SK-N-DZ (cell line): ENCODE measurements at regions not wholly inside any gene's neighbourhood (a gene's known extent, or its start where the extent isn't known, plus 50 kb on each side); places are given as distances from the start of the nearest gene placed in this dataset.
A peak's percentile ranks its signal among the peaks of the same experiment; 100 is the strongest.

Source experiments
- DNase-seq: peaks from one replicate; pipeline ENCODE4 v3.0.0-alpha.2; 2015; ENCODE audit warnings: low spot score

- DNase-seq, result no peak
Observed at GRCh38 chr10:29962166-29962850, 97.1 kb downstream of the JCAD start.

DNA sequence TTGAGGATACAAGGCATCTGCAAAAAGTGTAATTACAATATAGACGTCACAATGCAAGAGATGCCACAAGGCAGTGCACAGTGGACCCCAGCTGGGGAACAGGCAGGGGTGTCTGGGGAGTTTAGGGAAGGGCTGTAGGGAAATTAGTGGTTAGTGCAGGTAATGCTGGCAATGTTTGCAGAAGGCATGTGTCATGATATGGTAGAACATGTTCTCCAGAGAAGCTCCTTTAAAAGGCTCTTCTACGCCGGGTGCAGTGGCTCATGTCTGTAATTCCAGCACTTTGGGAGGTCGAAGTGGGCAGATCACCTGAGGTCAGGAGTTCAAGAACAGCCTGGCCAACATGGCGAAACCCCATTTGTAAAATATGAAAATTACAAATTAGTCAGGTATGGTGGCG is 98.0 kb downstream of the JCAD start:
- no peak for DNase-seq

- no peak for DNase-seq
Observed at GRCh38 chr10:29960261-29960660, 99.1 kb downstream of the JCAD start.

- no peak for DNase-seq
Observed at GRCh38 chr10:29959586-29959985, 99.8 kb downstream of the JCAD start.

- DNase-seq, result no peak
Observed at GRCh38 chr10:29958440-29958839, 100.9 kb downstream of the JCAD start.

DNA sequence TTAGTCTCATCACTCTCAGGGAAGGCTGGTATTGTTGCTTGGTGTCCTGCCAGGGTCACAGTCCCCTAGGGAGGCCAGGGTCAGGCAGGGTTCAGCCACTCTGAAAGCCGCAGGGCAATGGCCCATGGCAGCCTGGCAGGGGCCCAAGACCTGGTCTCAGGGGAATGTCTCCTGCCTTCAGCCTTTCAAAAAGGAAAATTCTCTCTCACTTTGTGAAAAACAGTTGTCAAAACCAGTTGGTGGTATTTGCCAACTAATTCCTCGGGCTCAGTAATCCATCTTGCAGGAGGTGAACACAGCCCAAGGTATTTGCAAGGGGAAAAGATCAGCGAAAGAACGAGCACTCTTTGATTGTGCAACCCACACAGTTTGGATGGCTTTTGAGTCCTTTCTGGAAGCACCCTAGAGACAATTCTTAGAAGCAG is 101.5 kb downstream of the JCAD start:
- no peak for DNase-seq

DNA sequence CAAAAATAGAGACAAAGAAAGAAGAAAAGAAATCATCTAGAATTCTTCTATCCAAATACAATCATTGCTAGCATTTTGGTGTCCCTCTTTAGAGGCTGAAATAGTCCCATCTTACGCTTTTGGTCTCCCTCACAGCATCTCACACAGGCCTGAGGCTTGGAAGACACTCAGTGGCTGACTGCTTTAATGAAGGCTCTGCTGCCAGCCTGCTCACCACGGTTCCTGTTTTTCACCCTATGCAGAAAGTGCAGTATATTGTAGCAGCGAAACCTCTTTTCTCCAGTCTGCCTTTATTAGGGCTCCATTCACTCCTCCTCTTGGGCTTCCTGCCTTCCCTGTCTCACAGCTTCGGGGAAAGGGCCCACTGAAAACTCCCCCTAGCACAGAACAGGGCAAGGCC is 102.2 kb downstream of the JCAD start:
- DNase-seq, result no peak

- no peak for DNase-seq
Observed at GRCh38 chr10:29956335-29956924, 103.0 kb downstream of the JCAD start.

DNA sequence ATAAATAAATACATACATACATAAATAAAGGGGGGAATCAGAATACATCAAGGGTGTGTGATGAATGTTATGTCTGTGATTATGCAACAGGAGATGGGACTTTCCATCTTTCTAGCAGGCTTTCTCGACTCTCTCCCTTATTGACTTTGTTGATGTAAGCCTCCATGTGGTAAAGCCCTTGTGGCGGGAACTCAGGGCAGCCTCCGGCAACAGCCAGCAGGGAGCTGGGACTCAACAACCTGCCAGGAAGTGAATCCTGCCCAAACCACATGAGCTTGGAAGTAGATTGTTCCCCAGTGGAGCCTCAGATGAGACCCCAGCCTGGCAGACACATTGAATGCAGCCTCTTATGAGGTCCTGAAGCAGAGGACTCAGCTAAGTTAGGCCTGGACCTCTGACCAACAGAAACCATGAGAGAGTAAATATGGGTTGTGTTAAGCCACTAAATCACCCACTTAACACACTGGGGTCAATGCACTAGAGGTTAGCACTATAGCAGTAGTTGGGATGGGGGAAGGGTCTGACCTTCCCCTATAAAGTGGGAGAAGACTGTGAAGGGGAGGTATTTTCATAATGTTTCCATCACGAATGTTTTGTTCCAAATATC is 104.0 kb downstream of the JCAD start:
- DNase-seq, result no peak

- DNase-seq, result no peak
Observed at GRCh38 chr10:29951441-29951931, 107.9 kb downstream of the JCAD start.

DNA sequence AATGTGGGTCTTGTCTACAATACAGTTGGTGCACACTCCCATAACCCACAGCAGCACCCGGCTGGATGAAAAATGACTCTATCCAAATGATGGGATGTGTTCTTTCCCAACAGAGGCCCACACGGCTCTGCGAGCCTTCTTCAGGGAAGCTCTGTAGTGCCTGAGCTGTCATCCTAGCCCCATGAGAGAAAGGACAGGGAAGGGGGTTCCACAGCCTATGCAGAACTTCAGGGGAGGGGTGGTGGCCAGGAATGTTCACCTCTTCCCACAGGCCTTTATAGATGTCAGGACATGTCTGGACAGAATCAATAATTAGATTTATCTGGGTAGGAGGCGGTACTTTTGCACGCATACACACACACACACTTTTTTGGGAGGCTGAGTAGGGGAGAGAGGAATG is 109.0 kb downstream of the JCAD start:
- no peak for DNase-seq

DNA sequence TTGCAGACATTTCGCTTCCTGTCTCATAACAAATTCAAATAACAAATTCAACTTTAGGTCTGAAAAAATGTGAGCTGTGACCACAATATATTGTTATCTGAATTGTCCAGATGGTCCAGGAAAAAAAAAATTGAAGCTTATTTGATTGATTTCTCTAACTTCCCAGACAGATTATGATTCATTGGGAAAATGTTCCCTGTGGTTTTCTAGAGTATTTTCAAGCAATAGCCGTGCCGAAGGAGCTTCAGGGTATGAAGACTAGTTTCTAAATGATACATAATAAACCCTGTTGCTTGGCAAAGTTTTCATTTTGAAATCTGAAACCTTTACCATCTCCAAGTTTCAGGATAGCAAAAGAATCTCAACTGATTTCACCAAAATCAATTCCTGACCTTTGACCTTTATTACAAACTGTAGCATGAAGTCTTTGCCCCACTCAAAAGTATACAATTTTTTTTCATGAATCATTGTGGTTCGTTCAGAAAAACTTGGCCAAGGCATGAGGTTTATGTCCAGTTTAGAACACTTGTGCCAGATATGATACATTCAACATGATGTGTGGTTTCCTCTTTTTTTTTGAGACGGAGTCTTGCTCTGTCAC is 109.9 kb downstream of the JCAD start:
- DNase-seq, result no peak

GRCh38 chr10:29948881-29949355 is 110.5 kb downstream of the JCAD start:
- DNase-seq, result no peak

DNA sequence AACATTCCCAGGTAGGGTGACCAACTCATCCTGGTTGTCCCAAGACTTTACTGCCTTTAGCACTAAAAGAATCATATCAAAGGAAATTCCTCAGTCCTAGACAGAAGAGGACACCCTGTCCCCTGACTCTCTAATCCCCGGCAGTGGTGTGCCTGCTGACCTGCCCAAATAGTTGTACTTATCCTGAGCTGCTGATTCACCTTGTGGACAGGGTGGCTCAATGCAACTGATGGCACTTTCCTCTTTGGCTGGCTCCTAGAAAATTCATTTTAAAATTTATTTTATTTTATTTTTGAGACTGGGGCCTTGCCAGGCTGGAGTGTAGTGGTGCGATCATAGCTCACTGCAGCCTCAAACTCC is 111.7 kb downstream of the JCAD start:
- no peak for DNase-seq

DNA sequence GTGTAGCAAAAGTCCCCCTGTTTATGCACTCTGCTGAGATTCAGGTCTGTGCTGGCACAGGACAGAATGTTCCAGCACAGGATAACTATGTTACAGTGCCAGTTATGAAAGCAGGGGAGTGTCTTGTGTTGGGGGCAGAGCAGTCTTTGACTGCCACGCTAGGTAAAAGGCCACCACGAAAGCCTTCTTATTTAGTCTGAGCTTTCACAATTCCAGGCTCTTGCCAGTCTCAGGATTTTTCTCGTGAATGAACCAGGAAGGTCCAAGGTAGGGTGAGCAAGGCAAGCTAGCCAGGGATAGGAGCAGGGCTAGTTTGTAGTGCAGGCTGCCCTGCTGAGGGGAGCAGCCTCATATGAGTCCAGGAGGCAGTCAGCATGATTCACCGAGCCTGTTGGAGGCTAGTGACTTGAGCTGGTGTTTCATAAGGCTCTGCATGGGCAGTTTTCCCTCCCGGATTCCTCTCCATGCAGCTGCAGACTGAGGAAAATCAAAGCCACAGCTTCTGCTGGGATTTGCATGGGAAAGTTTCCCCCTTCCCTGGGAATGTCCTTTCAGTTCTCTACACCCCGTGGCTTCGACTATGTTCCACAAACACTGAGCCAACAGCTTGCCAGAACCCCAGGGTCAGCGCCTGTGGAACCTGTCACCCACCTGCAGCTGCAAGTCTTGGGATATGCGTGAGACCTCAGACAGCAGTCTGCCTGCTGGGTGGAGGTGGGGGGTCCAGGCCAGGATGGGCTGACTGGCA is 112.3 kb downstream of the JCAD start:
- no peak for DNase-seq

DNA sequence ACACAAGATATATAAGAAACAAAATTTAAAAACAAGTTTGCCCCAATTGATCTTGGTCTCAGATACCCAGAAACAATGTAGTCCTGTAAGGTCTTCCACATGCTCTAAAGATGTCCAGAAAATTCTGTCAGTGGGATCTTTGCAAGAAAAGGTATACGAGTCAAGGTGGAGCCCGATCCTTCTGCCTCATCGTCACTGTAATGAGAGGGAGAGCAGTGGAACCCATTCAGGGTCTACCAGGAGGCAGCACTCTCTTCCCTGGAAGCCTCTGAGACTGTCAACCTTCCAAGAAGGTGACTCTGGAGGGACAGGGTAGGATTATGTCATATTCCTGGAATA is 112.8 kb downstream of the JCAD start:
- DNase-seq, result no peak

DNA sequence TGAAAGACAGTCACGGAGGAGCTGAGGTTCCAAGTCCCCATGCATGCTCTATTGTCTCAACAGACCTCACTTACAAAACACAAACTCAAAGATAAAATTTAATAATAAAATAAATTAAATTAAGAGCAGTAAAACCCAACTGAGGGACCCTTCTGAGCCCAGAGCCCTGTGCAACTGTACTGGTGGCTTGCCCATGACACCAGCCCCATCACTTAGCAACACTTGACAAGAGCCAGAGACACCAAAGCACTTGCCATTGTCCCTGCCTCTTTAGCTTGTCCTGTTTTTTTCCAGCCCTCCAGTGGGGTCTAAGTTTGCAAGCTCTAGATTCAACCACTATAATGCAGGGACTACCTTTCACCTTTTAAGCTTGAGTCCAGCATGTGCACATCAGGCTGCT is 117.9 kb downstream of the JCAD start:
- DNase-seq, result peak; percentile 54

DNA sequence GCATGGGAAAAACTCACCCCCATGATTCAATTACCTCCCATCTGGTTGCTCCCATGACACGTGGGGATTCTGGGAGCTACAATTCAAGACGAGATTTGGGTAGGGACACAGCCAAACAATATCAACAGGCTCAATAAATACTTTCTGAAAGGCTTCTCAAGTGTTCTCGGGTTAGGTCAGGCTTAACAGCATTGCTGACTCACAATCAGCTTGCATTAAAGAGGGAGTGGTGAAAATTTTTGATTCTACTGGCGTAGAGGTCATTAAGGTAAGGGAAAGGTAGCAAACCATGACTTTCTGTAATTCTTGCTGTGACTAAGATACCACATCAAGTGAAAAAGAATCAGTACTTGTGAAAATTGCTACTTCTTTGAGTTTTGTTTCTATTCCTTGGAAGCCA is 126.4 kb downstream of the JCAD start:
- no peak for DNase-seq

DNA sequence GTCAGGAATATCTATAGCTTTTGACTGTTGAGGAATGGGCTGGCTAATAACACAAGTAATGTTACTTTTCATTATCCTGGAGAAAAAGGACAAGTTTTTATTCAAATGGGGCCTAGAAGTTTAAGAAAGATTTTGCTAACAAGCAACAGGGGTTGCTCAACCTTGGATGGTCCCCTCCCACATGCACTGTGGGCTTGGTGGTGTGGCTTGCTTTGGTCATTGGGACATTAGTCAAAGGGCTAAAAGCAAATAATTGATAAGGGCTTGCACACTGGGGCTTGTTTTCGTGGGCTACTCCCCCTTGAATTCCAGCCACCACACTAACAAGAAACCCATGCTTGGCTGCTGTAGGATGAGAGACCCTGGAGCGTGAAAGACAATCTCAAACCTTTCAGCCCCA is 127.6 kb downstream of the JCAD start:
- DNase-seq, result no peak

DNA sequence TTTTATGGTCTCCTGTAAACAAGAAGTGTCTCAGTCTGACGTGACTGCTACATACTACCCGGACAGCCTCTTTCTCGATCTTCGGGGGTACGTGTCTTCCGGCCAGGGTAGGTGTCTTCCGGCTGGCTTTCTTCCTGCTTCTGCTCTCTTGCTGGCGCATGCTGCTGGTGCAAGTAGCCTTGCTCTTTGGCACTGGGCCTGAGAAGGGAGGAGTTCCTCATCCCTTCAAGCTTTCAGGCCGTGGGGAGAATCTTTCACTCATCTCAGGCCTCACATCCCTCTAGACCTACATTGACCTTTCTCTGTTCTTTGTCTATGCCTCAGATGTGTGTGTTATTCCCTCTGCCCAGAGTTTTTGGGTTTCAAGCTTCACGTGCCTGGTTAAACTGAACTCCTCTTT is 130.4 kb downstream of the JCAD start:
- no peak for DNase-seq

- DNase-seq, result no peak
Observed at GRCh38 chr10:29926693-29927048, 132.7 kb downstream of the JCAD start.
